ENCODE measurements at regions not wholly inside any gene's neighbourhood (a gene's known extent, or its start where the extent isn't known, plus 50 kb on each side); places are given as distances from the start of the nearest gene placed in this dataset.

DNA sequence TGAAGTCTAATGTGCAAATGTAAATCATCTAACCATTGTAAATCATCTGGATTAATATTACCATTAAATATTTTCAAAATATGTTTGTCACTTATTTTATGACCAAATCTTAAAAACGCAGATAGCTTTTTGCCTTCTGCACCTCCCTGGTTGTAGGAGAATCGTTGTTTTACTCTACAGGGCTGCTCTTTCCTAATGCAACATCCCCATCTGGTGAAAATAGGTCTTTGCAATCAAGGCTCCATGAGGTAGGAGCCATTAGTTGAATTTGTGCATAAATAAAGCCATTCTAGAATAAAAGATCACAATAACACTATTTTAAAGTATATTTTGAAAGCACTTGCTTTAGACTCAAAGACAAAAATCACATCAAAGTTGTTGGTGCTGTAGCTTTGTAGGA is 535.6 kb upstream of the AGTR1 start:
- TF ChIP-seq, protein P1, sequence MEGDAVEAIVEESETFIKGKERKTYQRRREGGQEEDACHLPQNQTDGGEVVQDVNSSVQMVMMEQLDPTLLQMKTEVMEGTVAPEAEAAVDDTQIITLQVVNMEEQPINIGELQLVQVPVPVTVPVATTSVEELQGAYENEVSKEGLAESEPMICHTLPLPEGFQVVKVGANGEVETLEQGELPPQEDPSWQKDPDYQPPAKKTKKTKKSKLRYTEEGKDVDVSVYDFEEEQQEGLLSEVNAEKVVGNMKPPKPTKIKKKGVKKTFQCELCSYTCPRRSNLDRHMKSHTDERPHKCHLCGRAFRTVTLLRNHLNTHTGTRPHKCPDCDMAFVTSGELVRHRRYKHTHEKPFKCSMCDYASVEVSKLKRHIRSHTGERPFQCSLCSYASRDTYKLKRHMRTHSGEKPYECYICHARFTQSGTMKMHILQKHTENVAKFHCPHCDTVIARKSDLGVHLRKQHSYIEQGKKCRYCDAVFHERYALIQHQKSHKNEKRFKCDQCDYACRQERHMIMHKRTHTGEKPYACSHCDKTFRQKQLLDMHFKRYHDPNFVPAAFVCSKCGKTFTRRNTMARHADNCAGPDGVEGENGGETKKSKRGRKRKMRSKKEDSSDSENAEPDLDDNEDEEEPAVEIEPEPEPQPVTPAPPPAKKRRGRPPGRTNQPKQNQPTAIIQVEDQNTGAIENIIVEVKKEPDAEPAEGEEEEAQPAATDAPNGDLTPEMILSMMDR (IDR thresholded peaks at IDR 0.05; ENCODE audit: low read depth, low read length, poor library complexity, severe bottlenecking) = no peak
- TF ChIP-seq EZH2phosphoT487 (IDR thresholded peaks at IDR 0.05; ENCODE audit: borderline replicate concordance, low read length) = no peak
